D721Med (cell line): ENCODE measurements at regions not wholly inside any gene's neighbourhood (a gene's known extent, or its start where the extent isn't known, plus 50 kb on each side); places are given as distances from the start of the nearest gene placed in this dataset.

Experiments
- DNase-seq: peaks from one replicate; pipeline ENCODE4 v3.0.0; 2011; ENCODE audit warnings: low spot score; ENCODE audit not compliant: insufficient read length
- FAIRE-seq: peaks from 2 replicates; lab custom pipeline; 2011; peaks lifted over from hg19 to GRCh38; lab: Jason Lieb, UNC
- CTCF ChIP-seq: IDR thresholded peaks from 2 replicates; pipeline ENCODE4 v1.5.1; 2012; ENCODE audit warnings: mild to moderate bottlenecking, control low read depth; ENCODE audit not compliant: insufficient read depth; ENCODE audit errors: missing control alignments

GRCh38 chr6:137334884-137335283 is 115.7 kb upstream of the IFNGR1 start:
- TF ChIP-seq CTCF = no peak
- FAIRE-seq = no peak
- DNase-seq = no peak

GRCh38 chr6:137334094-137334493 is 114.9 kb upstream of the IFNGR1 start:
- FAIRE-seq (no peak), DNase-seq (no peak)
- TF ChIP-seq CTCF = no peak

GRCh38 chr6:137332637-137333280 is 113.6 kb upstream of the IFNGR1 start:
- DNase-seq = no peak
- FAIRE-seq = no peak

GRCh38 chr6:137323860-137324259 is 104.7 kb upstream of the IFNGR1 start:
- FAIRE-seq = no peak

More at GRCh38 chr6:137332637-137333280, 113.6 kb upstream of the IFNGR1 start:
- no peak for TF ChIP-seq CTCF

GRCh38 chr6:137320271-137320670 is 101.1 kb upstream of the IFNGR1 start:
- TF ChIP-seq CTCF = no peak
- no peak for DNase-seq
- no peak for FAIRE-seq

More at GRCh38 chr6:137323860-137324259, 104.7 kb upstream of the IFNGR1 start:
- DNase-seq = no peak
- TF ChIP-seq CTCF = no peak

- no peak for TF ChIP-seq CTCF
- no peak for FAIRE-seq
- DNase-seq = no peak
Observed at GRCh38 chr6:137316626-137317025, 97.4 kb upstream of the IFNGR1 start.

- no peak for FAIRE-seq
- no peak for DNase-seq
- no peak for TF ChIP-seq CTCF
Observed at GRCh38 chr6:137315081-137315480, 95.9 kb upstream of the IFNGR1 start.
